Prostate gland (tissue), 2 donors: ENCODE measurements at regions not wholly inside any gene's neighbourhood (a gene's known extent, or its start where the extent isn't known, plus 50 kb on each side); places are given as distances from the start of the nearest gene placed in this dataset.

Experiments
- POLR2A ChIP-seq: fragments of 450-650 bp; IDR thresholded peaks from one replicate; pipeline ENCODE4 v1.6.1; 2016; ENCODE audit warnings: antibody characterized with exemption, mild to moderate bottlenecking
- POLR2AphosphoS5 ChIP-seq: sonication (generic); formaldehyde crosslinking; IDR thresholded peaks from one replicate; pipeline ENCODE4 v1.6.1; 2017; ENCODE audit warnings: antibody characterized with exemption
- TF ChIP-seq, protein P1 (sequence below), 4 experiments: fragments of 200-600 bp in 2 of 4; fragments of 450-650 bp in 2 of 4; sonication (generic) in 2 of 4; IDR thresholded peaks; 1 replicate in 3 of 4; 2 replicates in 1 of 4; pipeline ENCODE4 v1.5.1; 2016 to 2019; ENCODE audit warnings: antibody characterized with exemption in 4 of 4, mild to moderate bottlenecking in 2 of 4, moderate library complexity in 2 of 4

DNA sequence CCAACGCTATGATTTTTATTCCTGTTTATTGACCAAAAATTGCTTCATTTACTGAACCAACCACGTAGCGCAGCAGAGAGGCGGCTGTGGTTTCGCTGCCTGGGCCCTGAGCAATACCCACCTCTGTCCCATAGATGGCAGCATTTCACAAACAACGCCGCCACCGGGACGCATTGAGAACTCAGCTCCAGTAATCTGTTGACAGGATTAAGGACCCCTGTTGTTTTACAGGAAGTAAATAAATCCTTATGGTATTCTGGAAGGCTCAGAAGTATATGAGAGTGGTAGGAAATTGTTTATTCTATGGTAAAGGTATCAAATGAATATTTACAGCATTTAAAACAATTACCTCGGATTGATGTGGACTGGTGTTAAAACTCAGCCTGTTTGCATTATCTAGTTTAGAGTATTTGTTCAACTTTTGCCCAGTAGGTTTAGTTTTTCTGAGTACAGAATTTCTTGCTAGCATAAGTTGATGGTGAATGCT, 547.9 kb upstream of the SLC35B3 start:
- TF ChIP-seq, protein P1, sequence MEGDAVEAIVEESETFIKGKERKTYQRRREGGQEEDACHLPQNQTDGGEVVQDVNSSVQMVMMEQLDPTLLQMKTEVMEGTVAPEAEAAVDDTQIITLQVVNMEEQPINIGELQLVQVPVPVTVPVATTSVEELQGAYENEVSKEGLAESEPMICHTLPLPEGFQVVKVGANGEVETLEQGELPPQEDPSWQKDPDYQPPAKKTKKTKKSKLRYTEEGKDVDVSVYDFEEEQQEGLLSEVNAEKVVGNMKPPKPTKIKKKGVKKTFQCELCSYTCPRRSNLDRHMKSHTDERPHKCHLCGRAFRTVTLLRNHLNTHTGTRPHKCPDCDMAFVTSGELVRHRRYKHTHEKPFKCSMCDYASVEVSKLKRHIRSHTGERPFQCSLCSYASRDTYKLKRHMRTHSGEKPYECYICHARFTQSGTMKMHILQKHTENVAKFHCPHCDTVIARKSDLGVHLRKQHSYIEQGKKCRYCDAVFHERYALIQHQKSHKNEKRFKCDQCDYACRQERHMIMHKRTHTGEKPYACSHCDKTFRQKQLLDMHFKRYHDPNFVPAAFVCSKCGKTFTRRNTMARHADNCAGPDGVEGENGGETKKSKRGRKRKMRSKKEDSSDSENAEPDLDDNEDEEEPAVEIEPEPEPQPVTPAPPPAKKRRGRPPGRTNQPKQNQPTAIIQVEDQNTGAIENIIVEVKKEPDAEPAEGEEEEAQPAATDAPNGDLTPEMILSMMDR (IDR thresholded peaks at IDR 0.05): peak; percentile 69 to 86 (median 80)
- no peak for TF ChIP-seq POLR2A
- TF ChIP-seq POLR2AphosphoS5: no peak
